ENCODE measurements at regions not wholly inside any gene's neighbourhood (a gene's known extent, or its start where the extent isn't known, plus 50 kb on each side); places are given as distances from the start of the nearest gene placed in this dataset.

DNA sequence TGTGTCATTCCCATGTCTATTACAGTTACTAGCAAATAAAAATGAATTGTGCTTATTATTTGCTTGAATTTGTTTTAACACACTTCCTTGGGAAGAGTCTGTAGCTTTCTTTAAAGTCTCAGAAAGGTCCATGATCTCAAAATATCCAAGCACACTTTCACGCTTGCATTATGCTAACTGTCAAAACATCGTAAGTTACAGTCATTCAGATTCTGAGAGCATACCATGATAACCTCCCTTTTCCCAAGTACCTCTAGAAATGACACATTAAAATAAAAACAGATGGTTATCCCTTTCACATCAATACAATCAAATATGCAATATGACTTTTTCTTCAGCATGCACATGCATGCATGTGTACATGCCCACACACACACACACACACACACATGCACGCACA is 1044.4 kb upstream of the MAP3K7 start:
- TF ChIP-seq, protein P1, sequence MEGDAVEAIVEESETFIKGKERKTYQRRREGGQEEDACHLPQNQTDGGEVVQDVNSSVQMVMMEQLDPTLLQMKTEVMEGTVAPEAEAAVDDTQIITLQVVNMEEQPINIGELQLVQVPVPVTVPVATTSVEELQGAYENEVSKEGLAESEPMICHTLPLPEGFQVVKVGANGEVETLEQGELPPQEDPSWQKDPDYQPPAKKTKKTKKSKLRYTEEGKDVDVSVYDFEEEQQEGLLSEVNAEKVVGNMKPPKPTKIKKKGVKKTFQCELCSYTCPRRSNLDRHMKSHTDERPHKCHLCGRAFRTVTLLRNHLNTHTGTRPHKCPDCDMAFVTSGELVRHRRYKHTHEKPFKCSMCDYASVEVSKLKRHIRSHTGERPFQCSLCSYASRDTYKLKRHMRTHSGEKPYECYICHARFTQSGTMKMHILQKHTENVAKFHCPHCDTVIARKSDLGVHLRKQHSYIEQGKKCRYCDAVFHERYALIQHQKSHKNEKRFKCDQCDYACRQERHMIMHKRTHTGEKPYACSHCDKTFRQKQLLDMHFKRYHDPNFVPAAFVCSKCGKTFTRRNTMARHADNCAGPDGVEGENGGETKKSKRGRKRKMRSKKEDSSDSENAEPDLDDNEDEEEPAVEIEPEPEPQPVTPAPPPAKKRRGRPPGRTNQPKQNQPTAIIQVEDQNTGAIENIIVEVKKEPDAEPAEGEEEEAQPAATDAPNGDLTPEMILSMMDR (IDR thresholded peaks at IDR 0.05) = no peak
- no peak for TF ChIP-seq POLR2A (IDR thresholded peaks at IDR 0.05)

Measured in thyroid gland (tissue), 4 donors.